Upper lobe of left lung (tissue), 4 donors: ENCODE measurements at regions not wholly inside any gene's neighbourhood (a gene's known extent, or its start where the extent isn't known, plus 50 kb on each side); places are given as distances from the start of the nearest gene placed in this dataset.

Source experiments
- CTCF ChIP-seq, 6 experiments: fragments of 450-650 bp in 4 of 6; fragments of 200-600 bp in 2 of 6; sonication (generic) in 2 of 6; IDR thresholded peaks; one replicate each; pipeline ENCODE4 v1.5.1; 2016 to 2019; ENCODE audit warnings: antibody characterized with exemption in 6 of 6
- EP300 ChIP-seq, 4 donors: sonication (generic); formaldehyde crosslinking; IDR thresholded peaks; one replicate each; pipeline ENCODE4 v1.5.1; 2017; ENCODE audit warnings: antibody characterized with exemption in 4 of 4, control low read depth in 2 of 4

GRCh38 chr13:73861136-73861535 is 273.1 kb downstream of the KLF12 start:
- no peak for TF ChIP-seq CTCF (IDR thresholded peaks at IDR 0.05)
- TF ChIP-seq EP300 (IDR thresholded peaks at IDR 0.05) = no peak
